GM23338 (cell line): ENCODE measurements at regions not wholly inside any gene's neighbourhood (a gene's known extent, or its start where the extent isn't known, plus 50 kb on each side); places are given as distances from the start of the nearest gene placed in this dataset.

Experiments used
- ATAC-seq: fragments of 200-7000 bp; cut with Tn5 transposase; 3 replicates; pipeline ENCODE4 v1.9.1; 2020
- DNase-seq: peaks from one replicate; pipeline ENCODE4 v3.0.0-alpha.2; 2015; ENCODE audit warnings: low spot score
- H2AFZ ChIP-seq: fragments of 200-600 bp; sonication (generic); 2 replicates; pipeline ENCODE4 v1.8.0; 2016; ENCODE audit warnings: antibody characterized with exemption, mild to moderate bottlenecking, moderate library complexity
- H3F3A ChIP-seq: fragments of 200-600 bp; sonication (generic); replicated peaks from 2 replicates; pipeline ENCODE4 v1.8.0; 2017; ENCODE audit warnings: antibody characterized with exemption, mixed run types, low read depth
- H3K27ac ChIP-seq: fragments of 200-600 bp; sonication (generic); 2 replicates; pipeline ENCODE4 v1.6.1; 2016; ENCODE audit warnings: low read depth
- H3K27me3 ChIP-seq: fragments of 200-600 bp; sonication (generic); 2 replicates; pipeline ENCODE4 v1.8.0; 2016; ENCODE audit warnings: mild to moderate bottlenecking, mixed run types, moderate library complexity; ENCODE audit not compliant: insufficient read depth
- H3K36me3 ChIP-seq: fragments of 200-600 bp; sonication (generic); 2 replicates; pipeline ENCODE4 v1.8.0; 2016; ENCODE audit warnings: mild to moderate bottlenecking; ENCODE audit not compliant: insufficient read depth
- H3K4me1 ChIP-seq: fragments of 200-600 bp; sonication (generic); 2 replicates; pipeline ENCODE4 v1.8.0; 2016; ENCODE audit warnings: mild to moderate bottlenecking, moderate library complexity; ENCODE audit not compliant: insufficient read depth
- H3K4me2 ChIP-seq: fragments of 200-600 bp; sonication (generic); 2 replicates; pipeline ENCODE4 v1.7.1; 2017; ENCODE audit warnings: mixed run types
- H3K4me3 ChIP-seq: fragments of 200-600 bp; sonication (generic); 2 replicates; pipeline ENCODE4 v1.6.1; 2016; ENCODE audit warnings: mixed run types
- H3K79me2 ChIP-seq: fragments of 200-600 bp; sonication (generic); replicated peaks from 2 replicates; pipeline ENCODE4 v1.8.0; 2017; ENCODE audit warnings: mild to moderate bottlenecking; ENCODE audit not compliant: insufficient read depth
- H3K9me2 ChIP-seq: fragments of 200-600 bp; sonication (generic); 2 replicates; pipeline ENCODE4 v1.8.0; 2017; ENCODE audit not compliant: insufficient read depth
- H4K20me1 ChIP-seq: fragments of 200-600 bp; sonication (generic); replicated peaks from 2 replicates; pipeline ENCODE4 v1.8.0; 2017; ENCODE audit warnings: mild to moderate bottlenecking; ENCODE audit not compliant: insufficient read depth
- H3K27ac Mint-ChIP-seq: 2 replicates; pipeline ENCODE4 v1.8.0; 2020; ENCODE audit warnings: inconsistent platforms, mild to moderate bottlenecking, moderate library complexity, mixed read lengths
- H3K27me3 Mint-ChIP-seq: 3 replicates; pipeline ENCODE4 v1.8.0; 2022; ENCODE audit warnings: low read depth, mild to moderate bottlenecking, moderate library complexity, mixed read lengths, inconsistent platforms; ENCODE audit not compliant: insufficient read depth, poor library complexity
- H3K36me3 Mint-ChIP-seq: 3 replicates; pipeline ENCODE4 v1.8.0; 2021; ENCODE audit warnings: low read depth, mild to moderate bottlenecking, inconsistent platforms, moderate library complexity, mixed read lengths
- H3K4me1 Mint-ChIP-seq: 3 replicates; pipeline ENCODE4 v1.8.0; 2020; ENCODE audit warnings: mild to moderate bottlenecking, inconsistent platforms, mixed read lengths
- H3K4me3 Mint-ChIP-seq: 3 replicates; pipeline ENCODE4 v1.8.0; 2021; ENCODE audit warnings: moderate library complexity, mild to moderate bottlenecking, inconsistent platforms, mixed read lengths
- H3K9me3 Mint-ChIP-seq: 3 replicates; pipeline ENCODE4 v1.8.0; 2020; ENCODE audit warnings: moderate library complexity, mild to moderate bottlenecking, inconsistent platforms, mixed read lengths
- CREB1 ChIP-seq: fragments of 250-450 bp; sonication (Bioruptor Pico); IDR thresholded peaks from 2 replicates; pipeline ENCODE4 v1.5.0; 2020; ENCODE audit warnings: low read depth, mild to moderate bottlenecking, moderate library complexity
- CTCF ChIP-seq, 2 experiments: fragments of 200-600 bp in 1 of 2; sonication (generic) in 1 of 2; conservative IDR thresholded peaks; 2 replicates each; pipeline versions ENCODE4 v1.5.1 to v1.6.1; 2016 to 2017; ENCODE audit warnings: antibody characterized with exemption in 2 of 2, low read depth in 2 of 2, mild to moderate bottlenecking in 2 of 2, moderate library complexity in 1 of 2
- ETS1 ChIP-seq: IDR thresholded peaks from 2 replicates; pipeline ENCODE4 v1.6.1; 2016; ENCODE audit warnings: antibody characterized with exemption
- EZH2 ChIP-seq: fragments of 200-600 bp; sonication (generic); IDR thresholded peaks from one replicate; pipeline ENCODE4 v1.8.0; 2017; ENCODE audit warnings: antibody characterized with exemption, mild to moderate bottlenecking, low read depth; ENCODE audit not compliant: unreplicated experiment
- EZH2phosphoT487 ChIP-seq: fragments of 200-600 bp; sonication (generic); IDR thresholded peaks from one replicate; pipeline ENCODE4 v1.8.1; 2018; ENCODE audit warnings: antibody characterized with exemption; ENCODE audit not compliant: unreplicated experiment
- JUNB ChIP-seq: IDR thresholded peaks from one replicate; pipeline ENCODE4 v1.6.1; 2016; ENCODE audit warnings: antibody characterized with exemption; ENCODE audit not compliant: unreplicated experiment
- NANOG ChIP-seq: IDR thresholded peaks from 2 replicates; pipeline ENCODE4 v1.6.1; 2016; ENCODE audit warnings: antibody characterized with exemption, borderline replicate concordance
- POLR2AphosphoS5 ChIP-seq: IDR thresholded peaks from 2 replicates; pipeline ENCODE4 v1.6.1; 2016; ENCODE audit warnings: antibody characterized with exemption, low read depth
- REST ChIP-seq: IDR thresholded peaks from one replicate; pipeline ENCODE4 v1.6.1; 2018; ENCODE audit warnings: antibody characterized with exemption; ENCODE audit not compliant: unreplicated experiment
- STAT1 ChIP-seq: IDR thresholded peaks from one replicate; pipeline ENCODE4 v1.6.1; 2016; ENCODE audit warnings: antibody characterized with exemption; ENCODE audit not compliant: unreplicated experiment
- ZNF114 ChIP-seq: fragments of 250-450 bp; sonication (Bioruptor Pico); IDR thresholded peaks from 2 replicates; pipeline ENCODE4 v1.5.0; 2020; ENCODE audit warnings: mild to moderate bottlenecking, moderate library complexity
- ZNF331 ChIP-seq: fragments of 250-450 bp; sonication (Bioruptor Pico); IDR thresholded peaks from 2 replicates; pipeline ENCODE4 v1.5.0; 2020; ENCODE audit warnings: low read depth, mild to moderate bottlenecking, moderate library complexity
- ZNF462 ChIP-seq: fragments of 250-450 bp; sonication (Bioruptor Pico); IDR thresholded peaks from 2 replicates; pipeline ENCODE4 v1.5.0; 2020; ENCODE audit warnings: mild to moderate bottlenecking, moderate library complexity

- peaks cover 5% of the 10 kb centered on the region; the same call in 1 of the 3 replicates for H3K9me3 Mint-ChIP-seq
- DNase-seq (no peak), ATAC-seq (no peak)
- Histone ChIP-seq H3K4me3 (no peak overlapping the region), H3K27ac (no peak overlapping the region), H4K20me1 (no peaks in the 10 kb centered on the region), H3K27me3 (no peaks in the 10 kb centered on the region), H3K79me2 (no peaks in the 10 kb centered on the region), H3K36me3 (no peaks in the 10 kb centered on the region), H3K9me2 (peaks cover 12% of the 10 kb centered on the region; the same call in 1 of the 2 replicates), H3F3A (no peaks in the 10 kb centered on the region), H3K4me1 (peaks cover 6% of the 10 kb centered on the region; the same call in 1 of the 2 replicates), H2AFZ (no peak overlapping the region), H3K4me2 (no peak overlapping the region)
- TF ChIP-seq NANOG (no peak), POLR2AphosphoS5 (no peak), ETS1 (no peak), JUNB (no peak), ZNF331 (CRISPR knock-in tag) (no peak), CTCF (conservative IDR thresholded peaks at IDR 0.05; ENCODE audit: low read depth in 2 of 2) (no peak), ZNF462 (CRISPR knock-in tag) (no peak), EZH2phosphoT487 (no peak), REST (no peak), STAT1 (no peak), CREB1 (CRISPR knock-in tag) (no peak), EZH2 (no peak), ZNF114 (CRISPR knock-in tag) (no peak)
- 0 out of 3 replicates have a peak, but pooled peaks cover 3% of the 10 kb centered on the region for H3K4me1 Mint-ChIP-seq
- no peak overlapping the region for H3K4me3 Mint-ChIP-seq
- H3K27me3 Mint-ChIP-seq: peaks cover 2% of the 10 kb centered on the region
- no peaks in the 10 kb centered on the region for H3K36me3 Mint-ChIP-seq
- no peak overlapping the region for H3K27ac Mint-ChIP-seq
Measured at GRCh38 chr2:83808878-83809277, 650.2 kb downstream of the SUCLG1 start.
